Activated naive CD8-positive, alpha-beta T cell treated with anti-CD3 and anti-CD28 coated beads for 36 hours (primary cell): ENCODE measurements at regions not wholly inside any gene's neighbourhood (a gene's known extent, or its start where the extent isn't known, plus 50 kb on each side); places are given as distances from the start of the nearest gene placed in this dataset.
"Not testable (repeated sequence)": the region's sequence is repeated elsewhere in the genome, so short reads cannot be mapped to it uniquely, and the experiment has no call there.

Source experiments
- DNase-seq: peaks from one replicate; pipeline ENCODE4 v3.0.0; 2021
- H3K27ac Mint-ChIP-seq: one replicate; pipeline ENCODE4 v1.8.0; 2022; ENCODE audit warnings: mild to moderate bottlenecking, moderate library complexity, mixed read lengths
- H3K27me3 Mint-ChIP-seq: one replicate; pipeline ENCODE4 v1.8.0; 2022; ENCODE audit warnings: mild to moderate bottlenecking, mixed read lengths
- H3K36me3 Mint-ChIP-seq: one replicate; pipeline ENCODE4 v1.8.0; 2021; ENCODE audit warnings: mild to moderate bottlenecking, mixed read lengths
- H3K4me1 Mint-ChIP-seq: one replicate; pipeline ENCODE4 v1.8.0; 2021; ENCODE audit warnings: mixed read lengths
- H3K4me3 Mint-ChIP-seq: one replicate; pipeline ENCODE4 v1.8.0; 2022; ENCODE audit warnings: mild to moderate bottlenecking, moderate library complexity, mixed read lengths
- H3K9me3 Mint-ChIP-seq: one replicate; pipeline ENCODE4 v1.8.0; 2022; ENCODE audit warnings: mixed read lengths

- Mint-ChIP-seq H3K27ac (no peak overlapping the region), H3K36me3 (no peaks in the 10 kb centered on the region), H3K9me3 (no peaks in the 10 kb centered on the region), H3K27me3 (peaks cover 16% of the 10 kb centered on the region), H3K4me3 (no peak overlapping the region), H3K4me1 (peaks cover 1% of the 10 kb centered on the region)
- DNase-seq: no peak
These were observed 78.7 kb downstream of the ACTL7B start for GRCh38 chr9:108776920-108777639.

GRCh38 chr9:108775901-108776306, 79.9 kb downstream of the ACTL7B start:
- Mint-ChIP-seq H3K36me3 (no peaks in the 10 kb centered on the region), H3K4me1 (peaks cover 1% of the 10 kb centered on the region), H3K9me3 (no peaks in the 10 kb centered on the region), H3K27ac (no peak overlapping the region), H3K27me3 (peaks cover 8% of the 10 kb centered on the region), H3K4me3 (no peak overlapping the region)
- no peak for DNase-seq

DNA sequence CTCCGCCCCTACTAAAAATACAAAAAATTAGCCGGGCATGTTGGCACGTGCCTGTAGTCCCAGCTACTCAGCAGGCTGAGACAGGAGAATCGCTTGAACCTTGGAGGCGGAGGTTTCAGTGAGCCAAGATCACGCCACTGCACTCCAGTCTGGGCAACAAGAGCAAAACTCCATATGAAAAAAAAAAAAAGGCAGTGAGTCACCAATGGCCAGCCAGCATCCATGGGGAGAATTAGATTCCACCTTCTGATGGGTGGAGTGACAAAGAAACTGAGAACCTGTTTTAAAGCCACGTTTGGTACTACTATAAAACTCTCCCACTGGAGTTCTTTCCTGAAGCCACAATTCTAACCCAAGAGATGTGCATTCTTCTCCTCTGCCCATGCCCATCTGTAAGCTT, 81.7 kb downstream of the ACTL7B start:
- not testable (repeated sequence) for H3K36me3 Mint-ChIP-seq, H3K4me3 Mint-ChIP-seq, H3K27ac Mint-ChIP-seq, DNase-seq, H3K9me3 Mint-ChIP-seq, H3K4me1 Mint-ChIP-seq
- peaks cover 11% of the 10 kb centered on the region for H3K27me3 Mint-ChIP-seq

GRCh38 chr9:108772301-108772894, 83.4 kb downstream of the ACTL7B start:
- no peak overlapping the region for H3K27ac Mint-ChIP-seq
- no peaks in the 10 kb centered on the region for H3K4me1 Mint-ChIP-seq
- peaks cover 3% of the 10 kb centered on the region for H3K9me3 Mint-ChIP-seq
- H3K27me3 Mint-ChIP-seq: peaks cover 3% of the 10 kb centered on the region
- H3K4me3 Mint-ChIP-seq: no peak overlapping the region
- DNase-seq: no peak
- no peaks in the 10 kb centered on the region for H3K36me3 Mint-ChIP-seq

- H3K4me3 Mint-ChIP-seq: no peak overlapping the region
These were observed 87.0 kb downstream of the ACTL7B start for GRCh38 chr9:108768744-108769143.

GRCh38 chr9:108766626-108767161, 89.1 kb downstream of the ACTL7B start:
- H3K36me3 Mint-ChIP-seq: no peaks in the 10 kb centered on the region
- H3K27ac Mint-ChIP-seq: no peak overlapping the region
- no peaks in the 10 kb centered on the region for H3K4me1 Mint-ChIP-seq

More at GRCh38 chr9:108768744-108769143, 87.0 kb downstream of the ACTL7B start:
- no peaks in the 10 kb centered on the region for H3K36me3 Mint-ChIP-seq
- H3K27me3 Mint-ChIP-seq: peaks cover 3% of the 10 kb centered on the region
- DNase-seq: no peak
- no peak overlapping the region for H3K27ac Mint-ChIP-seq
- H3K9me3 Mint-ChIP-seq: peaks cover 3% of the 10 kb centered on the region
- no peaks in the 10 kb centered on the region for H3K4me1 Mint-ChIP-seq

GRCh38 chr9:108765265-108765664, 90.5 kb downstream of the ACTL7B start:
- peaks cover 3% of the 10 kb centered on the region for H3K9me3 Mint-ChIP-seq
- H3K27me3 Mint-ChIP-seq: peaks cover 3% of the 10 kb centered on the region
- H3K36me3 Mint-ChIP-seq: no peaks in the 10 kb centered on the region
- DNase-seq: no peak
- H3K4me3 Mint-ChIP-seq: no peak overlapping the region
- H3K4me1 Mint-ChIP-seq: no peaks in the 10 kb centered on the region
- no peak overlapping the region for H3K27ac Mint-ChIP-seq

More at GRCh38 chr9:108766626-108767161, 89.1 kb downstream of the ACTL7B start:
- DNase-seq: no peak
- Mint-ChIP-seq H3K27me3 (peaks cover 3% of the 10 kb centered on the region), H3K4me3 (no peak overlapping the region), H3K9me3 (peaks cover 3% of the 10 kb centered on the region)

DNA sequence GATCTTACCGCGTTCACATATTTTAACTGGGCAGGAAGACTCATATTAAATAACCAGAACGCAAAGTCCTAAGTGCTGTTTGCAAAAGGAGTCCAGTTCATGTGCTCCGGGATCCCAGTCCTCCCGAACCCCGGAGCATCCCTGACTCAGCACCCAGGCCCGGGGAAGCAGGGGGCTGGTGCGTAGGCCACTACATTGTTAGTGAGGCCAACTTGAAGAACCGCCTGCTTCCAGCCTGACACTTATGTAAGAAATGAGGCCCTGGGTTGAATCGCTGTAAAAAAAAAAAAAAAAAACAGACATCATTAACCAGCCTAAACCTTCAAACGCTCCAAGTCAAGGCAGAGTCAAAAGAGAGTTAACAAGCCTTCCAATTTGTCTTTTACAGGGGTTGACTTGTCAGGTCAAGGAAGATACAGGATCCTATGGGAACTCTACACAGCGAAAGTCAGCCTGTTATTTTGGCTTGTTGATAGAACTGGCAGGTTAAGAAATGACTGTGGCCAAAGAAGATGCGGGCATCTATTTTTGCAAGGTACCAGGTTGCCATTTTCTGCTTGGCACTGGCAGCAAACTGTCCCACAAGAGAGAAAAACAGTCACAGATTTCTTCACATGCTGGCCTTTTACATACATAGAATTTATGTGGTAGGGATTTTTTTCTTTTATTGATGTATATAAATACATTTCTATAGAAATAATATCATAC, 93.3 kb downstream of the ACTL7B start:
- H3K36me3 Mint-ChIP-seq: no peaks in the 10 kb centered on the region
- no peaks in the 10 kb centered on the region for H3K27me3 Mint-ChIP-seq
- H3K27ac Mint-ChIP-seq: no peak overlapping the region
- no peak for DNase-seq
- no peak overlapping the region for H3K4me3 Mint-ChIP-seq
- no peaks in the 10 kb centered on the region for H3K9me3 Mint-ChIP-seq
- no peaks in the 10 kb centered on the region for H3K4me1 Mint-ChIP-seq

GRCh38 chr9:108761655-108762347, 94.0 kb downstream of the ACTL7B start:
- no peak overlapping the region for H3K27ac Mint-ChIP-seq
- peak; percentile 18 for DNase-seq

GRCh38 chr9:108760841-108761240, 94.9 kb downstream of the ACTL7B start:
- no peaks in the 10 kb centered on the region for H3K27me3 Mint-ChIP-seq
- H3K27ac Mint-ChIP-seq: no peak overlapping the region
- no peak for DNase-seq
- H3K9me3 Mint-ChIP-seq: no peaks in the 10 kb centered on the region
- no peak overlapping the region for H3K4me3 Mint-ChIP-seq
- H3K36me3 Mint-ChIP-seq: no peaks in the 10 kb centered on the region
- H3K4me1 Mint-ChIP-seq: no peaks in the 10 kb centered on the region

More at GRCh38 chr9:108761655-108762347, 94.0 kb downstream of the ACTL7B start:
- Mint-ChIP-seq H3K27me3 (no peaks in the 10 kb centered on the region), H3K4me3 (no peak overlapping the region), H3K36me3 (no peaks in the 10 kb centered on the region), H3K4me1 (no peaks in the 10 kb centered on the region), H3K9me3 (no peaks in the 10 kb centered on the region)

GRCh38 chr9:108759835-108760234, 96.0 kb downstream of the ACTL7B start:
- no peak overlapping the region for H3K4me3 Mint-ChIP-seq
- DNase-seq: no peak
- H3K27ac Mint-ChIP-seq: no peak overlapping the region
- H3K27me3 Mint-ChIP-seq: no peaks in the 10 kb centered on the region
- no peaks in the 10 kb centered on the region for H3K4me1 Mint-ChIP-seq
- H3K36me3 Mint-ChIP-seq: no peaks in the 10 kb centered on the region
- no peaks in the 10 kb centered on the region for H3K9me3 Mint-ChIP-seq

GRCh38 chr9:108759399-108759798, 96.4 kb downstream of the ACTL7B start:
- no peak for DNase-seq
- Mint-ChIP-seq H3K4me3 (no peak overlapping the region), H3K27me3 (no peaks in the 10 kb centered on the region), H3K27ac (no peak overlapping the region), H3K36me3 (no peaks in the 10 kb centered on the region), H3K9me3 (no peaks in the 10 kb centered on the region), H3K4me1 (no peaks in the 10 kb centered on the region)

GRCh38 chr9:108756746-108757490, 98.9 kb downstream of the ACTL7B start:
- no peaks in the 10 kb centered on the region for H3K4me1 Mint-ChIP-seq
- peaks cover 4% of the 10 kb centered on the region for H3K27me3 Mint-ChIP-seq
- H3K9me3 Mint-ChIP-seq: peaks cover 2% of the 10 kb centered on the region
- no peak for DNase-seq
- no peak overlapping the region for H3K4me3 Mint-ChIP-seq
- H3K27ac Mint-ChIP-seq: no peak overlapping the region
- H3K36me3 Mint-ChIP-seq: no peaks in the 10 kb centered on the region

DNA sequence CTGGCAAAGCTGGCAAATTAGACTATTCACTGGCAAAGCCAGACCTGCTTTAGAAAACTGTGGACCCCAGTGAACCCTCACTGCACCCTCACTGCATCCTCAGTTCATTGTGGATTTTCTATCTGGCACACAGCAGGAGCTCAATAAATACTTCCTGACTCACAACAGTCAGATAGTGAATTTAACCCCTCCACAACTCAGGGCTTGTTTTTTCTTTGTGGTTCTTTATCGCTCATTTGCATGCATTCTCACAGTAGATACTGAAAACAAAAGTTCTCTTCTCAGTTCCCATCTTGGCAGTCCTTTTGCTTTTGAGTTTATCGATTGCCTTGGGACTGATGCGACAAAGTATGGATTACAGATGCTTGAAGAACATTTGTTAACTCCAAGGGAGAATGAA, 99.8 kb downstream of the ACTL7B start:
- Mint-ChIP-seq H3K27ac (no peak overlapping the region), H3K27me3 (peaks cover 4% of the 10 kb centered on the region), H3K4me3 (no peak overlapping the region), H3K9me3 (peaks cover 2% of the 10 kb centered on the region), H3K36me3 (no peaks in the 10 kb centered on the region), H3K4me1 (no peaks in the 10 kb centered on the region)
- DNase-seq: no peak
